Neural crest cell (in vitro differentiated cells): ENCODE measurements at regions not wholly inside any gene's neighbourhood (a gene's known extent, or its start where the extent isn't known, plus 50 kb on each side); places are given as distances from the start of the nearest gene placed in this dataset.

Experiments
- DNase-seq: peaks from one replicate; pipeline ENCODE4 v3.0.0; 2021; ENCODE audit warnings: low read depth, mixed read lengths, low spot score
- H3K27ac Mint-ChIP-seq: one replicate; pipeline ENCODE4 v1.8.0; 2021; ENCODE audit warnings: mild to moderate bottlenecking, mixed read lengths; ENCODE audit not compliant: unreplicated experiment
- H3K27me3 Mint-ChIP-seq: 2 replicates; pipeline ENCODE4 v1.8.0; 2021; ENCODE audit warnings: low read depth, mild to moderate bottlenecking, mixed read lengths
- H3K36me3 Mint-ChIP-seq: 2 replicates; pipeline ENCODE4 v1.8.0; 2021; ENCODE audit warnings: low read depth, mild to moderate bottlenecking, mixed read lengths
- H3K4me1 Mint-ChIP-seq: 2 replicates; pipeline ENCODE4 v1.8.0; 2021; ENCODE audit warnings: mixed read lengths
- H3K4me3 Mint-ChIP-seq: one replicate; pipeline ENCODE4 v1.8.0; 2021; ENCODE audit warnings: mild to moderate bottlenecking, mixed read lengths
- H3K9me3 Mint-ChIP-seq: 2 replicates; pipeline ENCODE4 v1.8.0; 2021; ENCODE audit warnings: mixed read lengths
- TF ChIP-seq, protein P1 (sequence below): fragments of 200-600 bp; sonication (generic); conservative IDR thresholded peaks from 2 replicates; pipeline ENCODE4 v1.5.0; 2021; ENCODE audit warnings: antibody characterized with exemption, mild to moderate bottlenecking

DNA sequence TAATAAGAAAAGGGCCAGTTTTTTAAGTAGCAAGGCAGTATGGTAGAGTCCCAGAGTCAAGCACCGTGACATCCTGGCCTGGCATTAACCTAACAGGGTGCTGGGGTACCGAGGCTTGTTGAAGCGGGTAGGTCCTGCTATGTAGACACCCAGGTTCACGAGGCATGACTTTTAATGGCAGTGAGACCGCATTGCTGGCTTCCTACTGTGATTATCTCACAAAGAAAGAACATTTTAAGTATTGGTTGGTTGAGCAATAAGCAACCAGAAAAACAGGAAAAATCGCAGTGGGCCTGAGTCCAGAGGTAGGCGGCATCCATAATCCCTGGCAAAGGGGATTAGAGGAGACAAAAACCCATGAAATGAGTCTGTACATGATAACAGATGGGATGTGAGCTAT is 927.9 kb upstream of the ACVR2A start:
- no peaks in the 10 kb centered on the region for H3K36me3 Mint-ChIP-seq
- H3K4me1 Mint-ChIP-seq = no peaks in the 10 kb centered on the region
- H3K27me3 Mint-ChIP-seq = no peaks in the 10 kb centered on the region
- H3K9me3 Mint-ChIP-seq = peaks cover 2% of the 10 kb centered on the region
- DNase-seq = no peak
- H3K27ac Mint-ChIP-seq = no peak overlapping the region
- H3K4me3 Mint-ChIP-seq = no peak overlapping the region
- TF ChIP-seq, protein P1, sequence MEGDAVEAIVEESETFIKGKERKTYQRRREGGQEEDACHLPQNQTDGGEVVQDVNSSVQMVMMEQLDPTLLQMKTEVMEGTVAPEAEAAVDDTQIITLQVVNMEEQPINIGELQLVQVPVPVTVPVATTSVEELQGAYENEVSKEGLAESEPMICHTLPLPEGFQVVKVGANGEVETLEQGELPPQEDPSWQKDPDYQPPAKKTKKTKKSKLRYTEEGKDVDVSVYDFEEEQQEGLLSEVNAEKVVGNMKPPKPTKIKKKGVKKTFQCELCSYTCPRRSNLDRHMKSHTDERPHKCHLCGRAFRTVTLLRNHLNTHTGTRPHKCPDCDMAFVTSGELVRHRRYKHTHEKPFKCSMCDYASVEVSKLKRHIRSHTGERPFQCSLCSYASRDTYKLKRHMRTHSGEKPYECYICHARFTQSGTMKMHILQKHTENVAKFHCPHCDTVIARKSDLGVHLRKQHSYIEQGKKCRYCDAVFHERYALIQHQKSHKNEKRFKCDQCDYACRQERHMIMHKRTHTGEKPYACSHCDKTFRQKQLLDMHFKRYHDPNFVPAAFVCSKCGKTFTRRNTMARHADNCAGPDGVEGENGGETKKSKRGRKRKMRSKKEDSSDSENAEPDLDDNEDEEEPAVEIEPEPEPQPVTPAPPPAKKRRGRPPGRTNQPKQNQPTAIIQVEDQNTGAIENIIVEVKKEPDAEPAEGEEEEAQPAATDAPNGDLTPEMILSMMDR = no peak

DNA sequence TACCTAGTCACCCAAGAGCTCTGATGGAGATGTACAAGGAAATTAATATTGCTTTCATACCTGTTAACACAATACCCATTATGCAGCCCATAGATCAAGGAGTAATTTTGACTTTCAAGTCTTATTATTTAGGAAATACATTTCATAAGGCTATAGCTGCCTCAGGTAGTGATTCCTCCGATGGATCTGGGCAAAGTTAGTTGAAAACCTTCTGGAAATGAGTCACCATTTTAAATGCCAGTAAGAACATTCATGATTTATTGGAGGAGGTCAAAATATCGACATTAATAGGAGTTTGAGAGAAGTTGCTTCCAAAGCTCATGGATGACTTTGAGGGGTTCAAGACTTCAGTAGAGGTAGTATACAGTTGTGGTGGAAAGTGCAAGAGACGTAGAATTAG is 931.4 kb upstream of the ACVR2A start:
- TF ChIP-seq, protein P1 = no peak
- no peak overlapping the region for H3K27ac Mint-ChIP-seq
- no peaks in the 10 kb centered on the region for H3K4me1 Mint-ChIP-seq
- no peaks in the 10 kb centered on the region for H3K27me3 Mint-ChIP-seq
- H3K36me3 Mint-ChIP-seq = no peaks in the 10 kb centered on the region
- H3K9me3 Mint-ChIP-seq = peaks cover 2% of the 10 kb centered on the region
- DNase-seq = no peak
- no peak overlapping the region for H3K4me3 Mint-ChIP-seq

DNA sequence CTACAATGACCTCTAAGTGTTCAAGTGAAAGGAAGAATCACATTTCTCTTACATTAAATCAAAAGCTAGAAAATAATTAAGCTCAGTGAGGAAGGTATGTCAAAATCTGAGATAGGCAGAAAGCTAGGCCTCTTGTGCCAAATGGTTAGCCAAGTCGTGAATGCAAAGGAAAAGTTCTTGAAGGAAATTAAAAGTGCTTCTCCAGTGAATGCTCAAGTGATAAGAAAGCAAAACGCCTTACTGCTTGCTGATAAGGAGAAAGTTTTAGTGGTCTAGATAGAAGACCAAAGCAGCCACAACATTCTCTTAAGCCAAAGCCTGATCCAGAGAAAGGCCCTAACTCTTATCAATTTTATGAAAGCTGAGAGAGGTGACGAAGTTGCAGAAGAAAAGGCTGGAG is 932.3 kb upstream of the ACVR2A start:
- H3K4me3 Mint-ChIP-seq = no peak overlapping the region
- H3K9me3 Mint-ChIP-seq = peaks cover 2% of the 10 kb centered on the region
- no peaks in the 10 kb centered on the region for H3K4me1 Mint-ChIP-seq
- TF ChIP-seq, protein P1 = no peak
- no peak for DNase-seq
- H3K36me3 Mint-ChIP-seq = no peaks in the 10 kb centered on the region
- no peaks in the 10 kb centered on the region for H3K27me3 Mint-ChIP-seq
- H3K27ac Mint-ChIP-seq = no peak overlapping the region

DNA sequence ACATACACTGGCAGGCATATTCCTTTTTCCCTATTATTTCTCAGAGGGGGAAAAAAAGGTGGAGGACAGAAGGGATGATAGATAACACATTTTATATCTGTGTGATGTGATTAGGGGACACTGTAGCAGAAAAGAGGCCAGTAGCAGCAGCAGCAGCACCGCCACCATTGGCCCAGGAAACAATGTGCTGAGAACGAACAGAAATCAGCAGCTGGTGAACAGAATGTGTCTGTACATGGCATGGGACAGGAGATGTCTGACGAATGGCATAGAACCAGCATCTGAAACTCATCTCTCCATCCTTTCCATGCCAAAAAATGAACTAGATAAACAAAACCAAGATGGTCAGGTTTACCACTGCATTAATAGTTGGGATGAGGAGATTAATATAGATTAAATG is 936.1 kb upstream of the ACVR2A start:
- Mint-ChIP-seq H3K4me1 (no peaks in the 10 kb centered on the region), H3K4me3 (no peak overlapping the region), H3K9me3 (peaks cover 2% of the 10 kb centered on the region), H3K27me3 (no peaks in the 10 kb centered on the region), H3K36me3 (no peaks in the 10 kb centered on the region), H3K27ac (no peak overlapping the region)
- TF ChIP-seq, protein P1 = no peak
- no peak for DNase-seq

DNA sequence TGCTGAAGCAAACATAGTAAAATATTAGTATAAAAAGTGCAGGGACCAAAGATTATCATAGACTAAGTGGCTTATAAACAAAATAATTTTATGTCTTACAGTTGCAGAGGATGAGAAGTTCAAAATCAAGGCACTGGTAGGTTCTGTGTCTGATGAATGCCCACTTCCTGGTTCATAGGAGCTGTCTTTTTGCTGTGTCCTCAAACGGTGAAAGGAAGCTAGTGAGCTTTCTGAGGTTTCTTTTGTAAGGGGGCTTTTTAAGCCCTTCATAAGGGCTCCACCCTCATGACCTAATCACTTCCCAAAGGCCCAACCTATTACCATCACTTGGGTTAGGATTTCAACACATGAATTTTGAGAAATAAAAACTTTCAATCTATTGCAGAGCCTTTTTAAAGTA is 946.7 kb upstream of the ACVR2A start:
- Mint-ChIP-seq H3K27me3 (no peaks in the 10 kb centered on the region), H3K36me3 (no peaks in the 10 kb centered on the region), H3K9me3 (no peaks in the 10 kb centered on the region), H3K4me3 (no peak overlapping the region), H3K27ac (no peak overlapping the region), H3K4me1 (no peaks in the 10 kb centered on the region)
- TF ChIP-seq, protein P1 = no peak
- DNase-seq = no peak

DNA sequence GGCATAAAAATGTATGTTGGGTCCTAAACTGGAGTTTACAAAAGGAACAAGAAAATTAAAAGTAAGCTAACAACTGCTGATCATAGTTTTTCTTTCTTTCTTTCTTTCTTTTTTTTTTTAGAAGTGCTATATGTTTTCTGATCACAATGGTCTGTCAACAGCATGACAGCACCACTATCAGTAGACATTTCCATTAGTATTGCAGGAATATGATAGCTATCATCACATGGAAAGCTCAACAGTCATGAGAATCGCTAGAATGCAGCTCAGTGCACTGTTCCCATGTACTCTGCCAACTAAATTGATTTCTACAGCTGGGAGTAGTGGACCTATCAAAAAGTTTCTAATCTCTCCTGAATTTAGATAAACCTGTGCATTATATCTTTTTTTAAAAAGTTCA is 950.3 kb upstream of the ACVR2A start:
- DNase-seq = no peak
- Mint-ChIP-seq H3K27ac (no peak overlapping the region), H3K4me1 (no peaks in the 10 kb centered on the region), H3K9me3 (no peaks in the 10 kb centered on the region), H3K36me3 (no peaks in the 10 kb centered on the region), H3K27me3 (no peaks in the 10 kb centered on the region), H3K4me3 (no peak overlapping the region)
- TF ChIP-seq, protein P1 = no peak
